ENCODE measurements at regions not wholly inside any gene's neighbourhood (a gene's known extent, or its start where the extent isn't known, plus 50 kb on each side); places are given as distances from the start of the nearest gene placed in this dataset.

DNA sequence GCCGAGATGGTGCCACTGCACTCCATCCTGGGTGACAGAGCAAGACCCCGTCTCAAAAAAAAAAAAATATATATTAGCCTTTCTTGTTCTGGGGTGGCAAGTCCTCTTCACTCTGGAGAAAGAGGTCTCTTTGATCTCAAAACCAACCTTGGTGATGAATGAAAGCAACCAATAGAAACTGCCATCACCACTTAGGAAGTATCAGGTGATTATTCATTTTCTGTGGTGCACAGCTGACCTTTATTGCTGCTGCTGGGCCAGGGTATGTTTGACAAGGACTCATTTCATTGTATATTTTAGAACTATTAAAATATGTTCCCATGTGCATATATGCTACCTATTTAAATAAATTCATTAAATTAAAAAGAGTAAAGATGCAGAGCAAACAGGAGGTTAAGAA is 76.0 kb upstream of the KIT start:
- Histone ChIP-seq H3K27ac (no peak overlapping the region), H3K4me3 (no peak overlapping the region)
- TF ChIP-seq, protein P1, sequence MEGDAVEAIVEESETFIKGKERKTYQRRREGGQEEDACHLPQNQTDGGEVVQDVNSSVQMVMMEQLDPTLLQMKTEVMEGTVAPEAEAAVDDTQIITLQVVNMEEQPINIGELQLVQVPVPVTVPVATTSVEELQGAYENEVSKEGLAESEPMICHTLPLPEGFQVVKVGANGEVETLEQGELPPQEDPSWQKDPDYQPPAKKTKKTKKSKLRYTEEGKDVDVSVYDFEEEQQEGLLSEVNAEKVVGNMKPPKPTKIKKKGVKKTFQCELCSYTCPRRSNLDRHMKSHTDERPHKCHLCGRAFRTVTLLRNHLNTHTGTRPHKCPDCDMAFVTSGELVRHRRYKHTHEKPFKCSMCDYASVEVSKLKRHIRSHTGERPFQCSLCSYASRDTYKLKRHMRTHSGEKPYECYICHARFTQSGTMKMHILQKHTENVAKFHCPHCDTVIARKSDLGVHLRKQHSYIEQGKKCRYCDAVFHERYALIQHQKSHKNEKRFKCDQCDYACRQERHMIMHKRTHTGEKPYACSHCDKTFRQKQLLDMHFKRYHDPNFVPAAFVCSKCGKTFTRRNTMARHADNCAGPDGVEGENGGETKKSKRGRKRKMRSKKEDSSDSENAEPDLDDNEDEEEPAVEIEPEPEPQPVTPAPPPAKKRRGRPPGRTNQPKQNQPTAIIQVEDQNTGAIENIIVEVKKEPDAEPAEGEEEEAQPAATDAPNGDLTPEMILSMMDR (IDR thresholded peaks at IDR 0.05): no peak
- no peak for DNase-seq (ENCODE audit: low spot score)

DNA sequence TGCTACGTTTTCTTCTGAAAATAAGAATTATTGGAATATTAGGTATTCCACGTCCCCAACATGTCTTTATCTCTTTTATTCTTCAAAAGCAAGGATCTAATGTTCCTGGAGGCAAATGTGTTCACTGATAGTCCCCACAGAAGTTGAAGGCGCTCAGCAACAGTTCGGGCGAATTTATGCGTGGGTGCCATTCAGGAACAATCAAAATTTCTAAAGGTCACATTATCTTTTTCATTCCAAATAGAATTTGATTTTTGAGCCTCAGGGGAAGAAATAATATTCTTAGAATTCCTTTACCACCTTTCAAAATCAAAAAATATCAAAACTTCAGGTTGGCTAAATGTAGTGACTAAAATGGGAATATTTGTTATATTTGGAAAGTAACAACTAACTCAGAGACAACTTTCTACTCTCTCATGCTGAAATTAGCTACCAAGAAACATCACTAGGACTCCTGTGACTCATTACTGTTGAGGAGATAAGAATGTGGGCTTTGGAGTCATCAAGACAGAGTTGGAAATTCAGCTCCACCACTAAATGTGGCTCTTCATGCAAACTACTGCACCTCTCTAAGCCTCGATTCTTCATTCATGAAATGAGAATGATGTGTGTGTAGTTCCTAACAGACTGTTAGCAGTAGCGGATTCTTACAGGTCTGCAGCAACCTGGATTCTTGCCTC is 72.3 kb upstream of the KIT start:
- no peak for DNase-seq (ENCODE audit: low spot score)
- no peak overlapping the region for H3K27ac ChIP-seq
- TF ChIP-seq, protein P1 (IDR thresholded peaks at IDR 0.05): no peak
- no peak overlapping the region for H3K4me3 ChIP-seq

DNA sequence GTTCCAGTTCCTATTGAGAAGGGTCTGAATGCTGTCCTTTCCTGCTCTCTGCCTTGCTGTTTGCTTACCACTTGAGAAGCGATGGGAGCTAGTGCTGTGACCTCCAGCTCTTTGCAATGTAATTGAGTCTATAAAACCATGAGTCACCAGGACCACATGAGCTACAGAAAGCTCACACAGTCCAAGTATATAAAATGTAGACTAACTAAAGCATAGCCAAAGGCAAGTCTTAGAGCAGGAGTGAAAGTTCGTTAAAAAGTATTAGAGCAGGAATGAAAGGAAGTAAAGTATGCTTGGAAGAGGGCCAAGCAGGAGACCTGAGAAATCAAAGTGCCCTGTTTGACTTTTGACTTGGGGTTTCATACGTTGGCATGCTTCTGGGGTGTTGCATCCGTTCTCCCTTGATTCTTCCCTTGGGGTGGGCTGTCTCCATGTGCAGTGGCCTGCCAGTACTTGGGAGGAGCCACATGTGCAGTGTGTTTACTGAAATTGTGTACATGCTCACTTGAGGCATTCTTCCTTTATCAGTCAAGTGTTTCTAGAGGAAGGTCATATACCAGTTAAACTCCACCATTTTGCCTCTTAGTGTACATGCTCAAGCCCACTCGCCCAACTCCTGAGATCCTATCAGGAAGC is 71.3 kb upstream of the KIT start:
- DNase-seq (ENCODE audit: low spot score): no peak
- Histone ChIP-seq H3K4me3 (no peak overlapping the region), H3K27ac (no peak overlapping the region)
- TF ChIP-seq, protein P1 (IDR thresholded peaks at IDR 0.05): no peak

DNA sequence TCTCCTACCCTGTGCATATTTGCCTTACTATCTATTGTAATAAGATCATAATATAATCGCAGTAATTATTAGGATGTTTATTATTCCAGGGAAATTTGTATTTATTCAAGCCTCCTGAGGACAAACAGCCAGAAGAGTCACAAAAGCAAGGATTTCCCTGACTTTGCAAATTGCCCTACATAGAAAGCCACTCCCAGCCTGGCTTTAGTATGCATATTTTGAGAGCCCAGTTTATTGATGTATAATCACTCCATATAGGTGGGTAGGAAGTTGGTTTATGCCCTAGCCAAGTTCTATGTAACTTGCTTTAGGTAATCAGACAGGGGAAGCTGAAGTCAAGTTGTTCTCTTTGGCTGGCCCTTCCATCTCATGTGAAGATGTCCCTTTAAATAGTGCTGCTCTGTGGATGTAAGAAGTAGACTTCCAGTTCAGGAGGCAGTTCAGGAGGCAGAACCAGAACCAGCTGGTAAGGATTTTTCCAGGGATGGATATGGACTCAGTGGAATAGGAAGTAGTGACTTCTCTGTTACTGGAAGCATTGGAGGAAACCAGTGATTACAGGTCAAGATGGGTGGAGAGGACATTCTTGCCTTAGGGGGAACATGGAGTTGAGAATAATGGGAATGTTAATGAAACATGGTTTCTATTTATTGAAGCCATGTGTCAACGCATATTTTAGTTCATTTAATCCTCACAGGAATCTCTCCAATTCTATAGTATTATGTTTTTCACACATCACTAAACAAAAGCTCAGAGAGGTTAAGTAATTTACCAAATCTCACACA is 70.5 kb upstream of the KIT start:
- H3K27ac ChIP-seq: no peak overlapping the region
- DNase-seq (ENCODE audit: low spot score): no peak
- TF ChIP-seq, protein P1 (IDR thresholded peaks at IDR 0.05): no peak

DNA sequence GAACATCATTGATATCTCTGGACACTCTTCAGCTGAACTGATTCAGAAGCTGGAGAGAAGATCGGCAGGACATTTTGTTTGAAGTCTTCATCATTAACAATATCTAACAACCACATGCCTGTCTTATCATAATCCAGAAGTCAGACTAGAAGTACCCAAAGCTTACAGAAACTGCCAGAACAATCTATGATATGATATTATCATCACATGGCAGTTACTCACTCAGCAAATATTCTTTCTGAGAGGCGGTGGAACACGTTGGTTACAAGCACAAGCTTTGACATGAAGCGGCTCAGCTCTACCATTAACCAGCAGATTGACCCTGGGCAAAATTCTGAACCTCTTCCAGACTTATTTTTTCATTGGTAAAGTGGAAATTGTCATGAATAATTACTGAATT is 69.4 kb upstream of the KIT start:
- Histone ChIP-seq H3K4me3 (no peak overlapping the region), H3K27ac (no peak overlapping the region)
- TF ChIP-seq, protein P1 (IDR thresholded peaks at IDR 0.05): no peak
- no peak for DNase-seq (ENCODE audit: low spot score)

More for the DNA sequence above, 70.5 kb upstream of the KIT start:
- no peak overlapping the region for H3K4me3 ChIP-seq

DNA sequence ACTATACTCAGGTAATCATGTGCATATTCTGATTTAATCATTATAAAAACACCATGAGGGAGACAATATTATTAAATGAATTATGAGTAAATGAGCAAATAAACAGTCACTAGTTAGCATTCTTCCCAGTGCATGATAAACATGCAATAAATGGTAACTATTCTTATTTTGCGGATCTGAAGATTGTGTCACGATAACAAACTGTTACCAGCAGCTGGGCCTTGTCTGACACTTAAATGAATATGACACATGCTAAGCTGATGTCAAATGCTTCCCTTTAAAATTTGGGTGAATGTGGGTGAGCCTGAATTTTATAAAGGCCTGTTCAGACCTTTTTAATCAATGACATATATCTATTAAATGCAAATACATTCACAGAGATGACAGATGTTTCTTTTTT is 68.2 kb upstream of the KIT start:
- Histone ChIP-seq H3K4me3 (no peak overlapping the region), H3K27ac (no peak overlapping the region)
- no peak for DNase-seq (ENCODE audit: low spot score)
- TF ChIP-seq, protein P1 (IDR thresholded peaks at IDR 0.05): no peak

All from coronary artery (tissue), 2 donors.